WERI-Rb-1 (cell line): ENCODE measurements at regions not wholly inside any gene's neighbourhood (a gene's known extent, or its start where the extent isn't known, plus 50 kb on each side); places are given as distances from the start of the nearest gene placed in this dataset.

Source experiments
- DNase-seq: peaks from one replicate; pipeline ENCODE4 v3.0.0-alpha.2; 2020
- H3K27ac ChIP-seq: fragments of 250-450 bp; sonication (Bioruptor Pico); 2 replicates; pipeline ENCODE4 v1.5.1; 2020; ENCODE audit warnings: mild to moderate bottlenecking, moderate library complexity
- H3K27me3 ChIP-seq: fragments of 250-450 bp; sonication (Bioruptor Pico); 2 replicates; pipeline ENCODE4 v1.5.1; 2021; ENCODE audit warnings: mild to moderate bottlenecking, low read depth, moderate library complexity; ENCODE audit not compliant: insufficient read depth, severe bottlenecking
- H3K36me3 ChIP-seq: fragments of 250-450 bp; sonication (Bioruptor Pico); 2 replicates; pipeline ENCODE4 v1.5.1; 2020; ENCODE audit warnings: mild to moderate bottlenecking, moderate library complexity
- H3K4me3 ChIP-seq: 2 replicates; pipeline ENCODE4 v1.5.1; 2011; ENCODE audit warnings: low read depth, mild to moderate bottlenecking, control low read depth, low read length
- H3K9me3 ChIP-seq: fragments of 250-450 bp; sonication (Bioruptor Pico); 2 replicates; pipeline ENCODE4 v1.5.1; 2021; ENCODE audit warnings: mild to moderate bottlenecking, moderate library complexity; ENCODE audit not compliant: severe bottlenecking
- TF ChIP-seq, protein P1 (sequence below): IDR thresholded peaks from 2 replicates; pipeline ENCODE4 v1.5.1; 2011; ENCODE audit warnings: low read depth, mild to moderate bottlenecking, control low read depth, inconsistent platforms, low read length

DNA sequence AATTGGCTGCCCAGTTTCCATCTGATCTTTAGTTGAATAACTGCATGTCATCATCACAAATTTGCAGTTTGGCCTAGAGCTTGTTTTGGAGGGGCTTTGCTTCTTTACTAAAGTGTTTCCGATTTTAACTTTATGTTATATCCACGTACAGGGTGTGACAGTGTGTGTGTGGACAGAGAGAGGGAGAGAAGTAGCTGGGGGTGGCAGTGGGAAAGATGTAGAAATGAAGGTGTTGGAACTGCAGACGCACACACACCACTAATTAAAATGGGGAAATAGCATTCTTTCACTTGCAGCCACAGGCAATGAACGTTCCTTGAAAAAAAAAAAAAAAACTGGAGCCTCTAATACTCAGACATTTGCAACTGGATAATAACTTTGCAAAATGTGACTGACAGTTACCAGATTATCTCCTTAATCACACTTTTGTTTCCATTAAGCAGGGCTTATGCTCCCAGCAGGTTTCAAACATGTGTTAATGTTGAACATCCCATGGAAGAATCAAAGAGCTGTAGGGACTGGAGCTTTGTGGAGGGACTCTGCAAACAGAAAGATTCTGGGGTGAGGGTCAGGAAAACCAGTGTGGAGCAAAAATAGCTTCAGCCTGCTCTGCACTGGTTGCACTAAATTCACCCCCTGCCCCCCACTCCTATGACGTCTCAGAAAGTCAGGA is 238.1 kb upstream of the TENM4 start:
- no peaks in the 10 kb centered on the region for H3K9me3 ChIP-seq
- no peaks in the 10 kb centered on the region for H3K36me3 ChIP-seq
- no peak for DNase-seq
- TF ChIP-seq, protein P1, sequence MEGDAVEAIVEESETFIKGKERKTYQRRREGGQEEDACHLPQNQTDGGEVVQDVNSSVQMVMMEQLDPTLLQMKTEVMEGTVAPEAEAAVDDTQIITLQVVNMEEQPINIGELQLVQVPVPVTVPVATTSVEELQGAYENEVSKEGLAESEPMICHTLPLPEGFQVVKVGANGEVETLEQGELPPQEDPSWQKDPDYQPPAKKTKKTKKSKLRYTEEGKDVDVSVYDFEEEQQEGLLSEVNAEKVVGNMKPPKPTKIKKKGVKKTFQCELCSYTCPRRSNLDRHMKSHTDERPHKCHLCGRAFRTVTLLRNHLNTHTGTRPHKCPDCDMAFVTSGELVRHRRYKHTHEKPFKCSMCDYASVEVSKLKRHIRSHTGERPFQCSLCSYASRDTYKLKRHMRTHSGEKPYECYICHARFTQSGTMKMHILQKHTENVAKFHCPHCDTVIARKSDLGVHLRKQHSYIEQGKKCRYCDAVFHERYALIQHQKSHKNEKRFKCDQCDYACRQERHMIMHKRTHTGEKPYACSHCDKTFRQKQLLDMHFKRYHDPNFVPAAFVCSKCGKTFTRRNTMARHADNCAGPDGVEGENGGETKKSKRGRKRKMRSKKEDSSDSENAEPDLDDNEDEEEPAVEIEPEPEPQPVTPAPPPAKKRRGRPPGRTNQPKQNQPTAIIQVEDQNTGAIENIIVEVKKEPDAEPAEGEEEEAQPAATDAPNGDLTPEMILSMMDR, result no peak
- no peak overlapping the region for H3K27ac ChIP-seq
- H3K27me3 ChIP-seq, result peaks cover 41% of the 10 kb centered on the region
- H3K4me3 ChIP-seq, result no peak overlapping the region

DNA sequence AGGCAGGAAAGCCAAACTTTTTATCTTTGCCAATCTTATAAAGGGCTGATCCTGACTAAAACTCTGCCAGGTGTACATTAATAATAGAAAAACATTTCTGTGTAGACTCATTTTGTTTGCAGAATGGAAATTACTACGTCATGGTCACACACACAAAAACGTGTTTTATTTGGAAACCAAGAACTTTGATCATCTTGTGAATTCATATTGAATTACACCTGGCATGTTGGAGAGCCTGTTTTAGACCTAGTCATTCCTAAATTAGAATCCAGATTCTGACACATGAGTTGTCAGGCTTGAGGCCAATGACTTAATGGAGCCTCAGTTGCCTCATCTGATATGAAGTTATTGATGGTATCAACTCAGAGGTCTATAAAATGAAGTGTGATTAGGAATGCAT is 235.6 kb upstream of the TENM4 start:
- TF ChIP-seq, protein P1, result no peak
- H3K9me3 ChIP-seq, result no peaks in the 10 kb centered on the region
- no peak overlapping the region for H3K27ac ChIP-seq
- H3K36me3 ChIP-seq, result no peaks in the 10 kb centered on the region
- no peak overlapping the region for H3K4me3 ChIP-seq
- DNase-seq, result no peak
- peaks cover 33% of the 10 kb centered on the region for H3K27me3 ChIP-seq

DNA sequence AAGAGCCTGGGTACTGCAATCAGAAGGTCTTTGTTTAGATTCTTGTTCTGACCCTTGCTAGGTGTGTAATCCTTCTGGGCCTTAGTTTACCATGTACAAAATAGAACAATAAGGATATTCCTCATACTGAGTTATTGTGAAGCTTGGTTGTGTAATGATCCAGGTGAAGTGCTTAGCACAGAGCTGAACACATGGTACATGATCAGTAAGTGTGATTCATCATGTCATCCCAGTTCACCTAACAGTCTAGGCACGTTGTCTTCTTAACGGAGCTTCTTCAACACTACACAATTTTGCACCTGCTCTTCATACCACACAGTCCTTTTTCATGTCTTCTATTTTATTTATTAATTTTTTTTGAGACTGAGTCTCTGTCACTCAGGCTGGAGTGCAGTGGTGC is 234.3 kb upstream of the TENM4 start:
- H3K36me3 ChIP-seq, result no peaks in the 10 kb centered on the region
- DNase-seq, result no peak
- H3K9me3 ChIP-seq, result no peaks in the 10 kb centered on the region
- peaks cover 33% of the 10 kb centered on the region for H3K27me3 ChIP-seq
- TF ChIP-seq, protein P1, result no peak
- no peak overlapping the region for H3K27ac ChIP-seq
- H3K4me3 ChIP-seq, result no peak overlapping the region

DNA sequence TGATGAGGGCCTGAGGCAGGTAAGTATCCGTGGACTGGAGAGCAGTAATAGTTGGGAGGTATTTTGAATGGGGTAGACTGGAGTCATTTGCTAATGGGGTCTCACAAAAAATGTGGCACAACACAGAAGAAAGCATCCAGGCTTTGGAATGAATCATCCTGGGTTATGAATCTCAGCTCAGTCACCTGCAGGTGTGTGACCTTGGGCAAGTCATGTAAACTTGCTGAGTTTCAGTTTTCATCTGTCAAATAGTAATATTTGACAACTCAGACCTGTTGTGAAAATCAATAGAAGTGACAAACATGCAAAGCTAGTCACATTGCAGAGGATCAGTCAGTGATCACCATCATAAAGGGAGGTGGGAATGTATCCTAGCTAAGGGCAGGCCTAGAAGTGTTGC is 232.0 kb upstream of the TENM4 start:
- Histone ChIP-seq H3K9me3 (no peaks in the 10 kb centered on the region), H3K36me3 (no peaks in the 10 kb centered on the region), H3K27me3 (peaks cover 36% of the 10 kb centered on the region), H3K4me3 (no peak overlapping the region), H3K27ac (no peak overlapping the region)
- TF ChIP-seq, protein P1, result no peak
- no peak for DNase-seq

DNA sequence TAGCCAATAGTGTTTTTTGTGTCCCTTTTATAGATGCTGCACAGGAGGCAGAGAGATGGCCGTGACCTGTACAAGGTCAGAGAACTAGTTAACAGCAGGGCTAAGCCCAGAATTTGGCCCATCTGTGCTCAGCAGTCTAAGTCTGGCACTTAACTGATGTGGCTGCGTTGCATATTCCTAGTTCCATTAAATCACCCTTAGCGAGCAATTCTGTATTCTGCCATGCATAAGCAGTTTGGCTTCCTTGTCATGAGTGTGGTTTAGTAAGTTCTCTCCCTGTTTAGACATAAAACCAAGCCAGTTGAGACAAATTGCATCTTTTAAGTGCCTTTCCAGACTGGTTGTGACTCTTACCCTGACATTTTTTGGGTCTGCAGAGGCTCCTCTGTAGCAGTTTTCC is 230.6 kb upstream of the TENM4 start:
- DNase-seq, result no peak
- Histone ChIP-seq H3K4me3 (no peak overlapping the region), H3K36me3 (no peaks in the 10 kb centered on the region), H3K27me3 (peaks cover 27% of the 10 kb centered on the region), H3K9me3 (no peaks in the 10 kb centered on the region), H3K27ac (no peak overlapping the region)
- TF ChIP-seq, protein P1, result no peak

DNA sequence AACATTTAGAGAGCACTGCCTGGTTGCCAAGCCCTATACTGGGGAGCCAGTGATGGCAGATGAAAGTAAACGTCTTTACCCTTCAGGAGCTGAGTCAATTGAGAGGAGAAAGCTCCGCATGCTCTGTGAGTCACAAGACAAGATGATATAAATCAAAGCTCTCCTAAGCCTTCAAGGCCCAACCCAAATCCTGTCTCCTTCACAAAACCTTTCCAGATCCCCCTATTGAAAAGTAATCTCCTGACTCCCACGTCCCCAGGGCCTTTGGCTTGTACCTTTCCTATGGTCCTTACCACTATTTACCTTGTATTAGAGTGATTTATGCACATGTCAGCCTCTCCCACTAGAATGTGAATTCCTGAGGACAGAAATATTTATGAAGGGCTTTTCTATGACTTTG is 230.1 kb upstream of the TENM4 start:
- TF ChIP-seq, protein P1, result no peak
- peaks cover 27% of the 10 kb centered on the region for H3K27me3 ChIP-seq
- no peaks in the 10 kb centered on the region for H3K36me3 ChIP-seq
- no peak overlapping the region for H3K4me3 ChIP-seq
- no peak overlapping the region for H3K27ac ChIP-seq
- DNase-seq, result no peak
- H3K9me3 ChIP-seq, result no peaks in the 10 kb centered on the region
